ENCODE measurements at regions not wholly inside any gene's neighbourhood (a gene's known extent, or its start where the extent isn't known, plus 50 kb on each side); places are given as distances from the start of the nearest gene placed in this dataset.

DNA sequence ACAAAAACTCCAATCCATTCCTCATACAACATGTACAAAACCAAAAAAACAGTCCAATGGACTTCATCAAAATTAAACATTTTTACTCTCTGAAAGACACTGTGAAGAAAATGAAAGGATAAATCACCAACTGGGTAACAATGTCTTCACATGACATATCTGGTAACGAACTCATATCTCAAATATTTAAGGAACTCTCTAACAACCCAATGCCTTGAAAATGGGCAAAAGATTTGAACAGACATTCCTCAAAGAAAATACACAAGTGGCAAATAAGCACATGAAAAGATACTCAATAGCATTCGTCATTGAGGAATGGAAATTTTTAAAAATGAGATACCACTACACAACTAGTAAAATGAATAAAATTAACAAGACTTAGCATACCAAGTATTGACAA lies 198.7 kb upstream of the RASSF8 start:
- TF ChIP-seq, protein P1, sequence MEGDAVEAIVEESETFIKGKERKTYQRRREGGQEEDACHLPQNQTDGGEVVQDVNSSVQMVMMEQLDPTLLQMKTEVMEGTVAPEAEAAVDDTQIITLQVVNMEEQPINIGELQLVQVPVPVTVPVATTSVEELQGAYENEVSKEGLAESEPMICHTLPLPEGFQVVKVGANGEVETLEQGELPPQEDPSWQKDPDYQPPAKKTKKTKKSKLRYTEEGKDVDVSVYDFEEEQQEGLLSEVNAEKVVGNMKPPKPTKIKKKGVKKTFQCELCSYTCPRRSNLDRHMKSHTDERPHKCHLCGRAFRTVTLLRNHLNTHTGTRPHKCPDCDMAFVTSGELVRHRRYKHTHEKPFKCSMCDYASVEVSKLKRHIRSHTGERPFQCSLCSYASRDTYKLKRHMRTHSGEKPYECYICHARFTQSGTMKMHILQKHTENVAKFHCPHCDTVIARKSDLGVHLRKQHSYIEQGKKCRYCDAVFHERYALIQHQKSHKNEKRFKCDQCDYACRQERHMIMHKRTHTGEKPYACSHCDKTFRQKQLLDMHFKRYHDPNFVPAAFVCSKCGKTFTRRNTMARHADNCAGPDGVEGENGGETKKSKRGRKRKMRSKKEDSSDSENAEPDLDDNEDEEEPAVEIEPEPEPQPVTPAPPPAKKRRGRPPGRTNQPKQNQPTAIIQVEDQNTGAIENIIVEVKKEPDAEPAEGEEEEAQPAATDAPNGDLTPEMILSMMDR (IDR thresholded peaks at IDR 0.05) = no peak
- TF ChIP-seq POLR2A (IDR thresholded peaks at IDR 0.05; ENCODE audit: low read depth) = no peak
- no peak for TF ChIP-seq POLR2AphosphoS5 (IDR thresholded peaks at IDR 0.05)

All from esophagus muscularis mucosa (tissue), 3 donors.